HG03565 (cell line): ENCODE measurements at regions not wholly inside any gene's neighbourhood (a gene's known extent, or its start where the extent isn't known, plus 50 kb on each side); places are given as distances from the start of the nearest gene placed in this dataset.
"Not testable (repeated sequence)": the region's sequence is repeated elsewhere in the genome, so short reads cannot be mapped to it uniquely, and the experiment has no call there.

Experiments used
- ATAC-seq: cut with Tn5 transposase; IDR thresholded peaks from one replicate; pipeline ENCODE4 v1.9.1; 2021; ENCODE audit warnings: mild to moderate bottlenecking, moderate library complexity; ENCODE audit not compliant: unreplicated experiment

DNA sequence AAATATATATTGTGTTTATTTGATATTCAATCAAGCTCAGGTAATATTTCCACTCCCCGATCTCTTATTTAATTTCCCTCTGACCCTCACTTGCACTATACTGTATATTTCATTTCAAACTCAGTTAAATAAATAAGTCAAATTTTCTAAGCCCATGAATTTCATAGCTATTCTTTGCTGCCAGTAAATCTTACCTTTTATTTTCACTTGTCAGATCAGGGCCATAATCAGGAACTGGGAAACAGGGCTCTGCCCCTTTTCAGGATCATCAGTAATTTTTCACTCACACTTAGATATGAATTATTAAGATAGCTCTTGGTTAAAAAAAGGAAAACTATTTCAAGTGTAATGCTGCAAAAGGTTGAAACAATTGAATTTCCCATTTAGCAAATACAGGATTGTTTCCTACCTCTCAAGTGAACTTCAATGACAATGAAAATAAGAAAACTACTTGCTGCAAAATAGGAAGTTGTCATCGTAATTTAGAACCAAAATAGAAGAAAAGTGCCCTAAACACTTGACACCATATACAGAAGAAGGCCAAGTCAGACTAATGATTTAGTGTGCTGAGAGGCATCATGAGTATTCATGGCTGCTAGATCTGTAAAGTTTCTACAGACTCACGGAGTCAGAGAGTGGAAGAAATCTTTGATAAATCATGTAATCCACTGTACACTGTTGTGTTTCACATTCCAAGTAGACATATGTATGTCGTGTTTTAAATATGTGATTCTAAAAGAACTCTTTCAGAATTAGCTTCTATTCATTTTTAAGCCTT is 316.8 kb upstream of the CNTN5 start:
- ATAC-seq, result no peak

- ATAC-seq, result no peak
These were observed 310.7 kb upstream of the CNTN5 start for GRCh38 chr11:98710026-98710425.

GRCh38 chr11:98710986-98711385 is 309.8 kb upstream of the CNTN5 start:
- no peak for ATAC-seq

GRCh38 chr11:98720951-98721350 is 299.8 kb upstream of the CNTN5 start:
- ATAC-seq, result no peak

DNA sequence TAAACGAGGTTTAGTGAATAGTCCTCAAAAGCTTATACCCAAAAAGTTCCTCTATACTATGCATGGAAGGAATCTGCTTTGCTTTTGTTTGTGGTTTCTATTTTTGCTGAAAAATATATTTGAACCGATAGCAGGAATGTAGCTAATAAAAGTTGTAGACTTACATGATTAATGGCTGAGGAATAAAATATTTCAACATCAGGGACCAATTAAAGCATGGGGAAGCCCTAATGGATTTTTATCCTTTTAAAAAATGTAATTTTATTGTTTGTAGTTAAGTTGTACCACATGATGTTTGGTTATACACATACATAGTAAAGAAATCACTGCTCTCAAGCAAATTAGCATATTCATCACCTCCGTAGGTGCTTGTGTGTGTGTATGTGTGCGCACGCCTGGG is 295.3 kb upstream of the CNTN5 start:
- no peak for ATAC-seq

- ATAC-seq, result no peak
These were observed 292.3 kb upstream of the CNTN5 start for GRCh38 chr11:98728421-98728820.

DNA sequence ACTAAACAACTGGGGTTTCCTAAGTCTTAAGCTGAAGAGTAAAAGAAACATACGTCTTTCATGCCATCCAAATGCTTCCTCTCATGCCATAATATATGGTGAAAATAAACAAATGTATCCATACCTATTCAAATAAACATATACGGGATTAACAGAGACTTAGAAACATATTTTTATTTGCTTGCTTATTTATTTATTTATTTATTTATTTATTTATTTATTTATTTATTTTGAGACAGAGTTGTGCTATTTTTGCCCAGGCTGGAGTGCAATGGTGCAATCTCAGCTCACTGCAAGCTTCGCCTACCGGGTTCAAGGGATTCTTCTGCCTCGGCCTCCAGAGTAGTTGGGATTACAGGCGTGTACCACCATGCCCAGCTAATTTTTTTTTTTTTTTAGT is 291.6 kb upstream of the CNTN5 start:
- no peak for ATAC-seq

DNA sequence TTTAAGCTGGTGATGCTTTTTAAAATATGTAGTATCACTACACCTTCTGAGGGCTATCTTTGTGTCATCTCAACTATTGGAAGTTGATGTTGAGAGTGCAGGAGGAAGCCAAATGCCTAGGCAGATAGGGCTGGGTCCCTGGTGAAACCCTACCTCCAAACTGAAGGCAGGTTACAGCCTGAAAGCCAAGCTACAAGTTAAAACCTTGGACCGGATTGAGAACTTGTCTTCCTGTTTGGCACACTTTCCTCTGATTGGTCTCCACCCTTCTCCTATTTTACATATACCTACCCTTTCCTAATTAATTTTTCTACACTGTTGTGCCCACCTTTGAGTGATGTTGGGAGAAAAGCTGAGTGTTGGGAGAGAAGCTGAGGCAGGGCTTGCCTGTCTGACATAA is 287.8 kb upstream of the CNTN5 start:
- ATAC-seq, result no peak

DNA sequence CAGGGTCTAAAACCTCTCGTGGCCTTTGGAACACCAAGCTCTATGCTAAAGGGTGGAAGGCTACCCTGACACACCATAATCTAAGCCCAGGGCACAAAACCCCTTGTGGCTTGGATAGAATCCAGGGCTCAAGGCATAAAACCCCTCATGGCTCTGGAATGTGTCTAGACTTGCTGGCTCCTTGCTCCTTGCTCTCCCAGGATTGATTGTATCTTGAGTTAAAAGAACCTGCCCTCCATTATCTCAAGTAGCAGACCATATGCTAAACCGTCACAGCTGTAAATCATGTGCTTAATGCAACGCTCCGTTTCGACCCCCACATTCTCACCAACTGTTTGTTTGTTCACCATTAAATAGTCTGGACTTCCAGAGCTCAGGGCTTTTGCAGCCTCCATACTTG is 287.4 kb upstream of the CNTN5 start:
- not testable (repeated sequence) for ATAC-seq

DNA sequence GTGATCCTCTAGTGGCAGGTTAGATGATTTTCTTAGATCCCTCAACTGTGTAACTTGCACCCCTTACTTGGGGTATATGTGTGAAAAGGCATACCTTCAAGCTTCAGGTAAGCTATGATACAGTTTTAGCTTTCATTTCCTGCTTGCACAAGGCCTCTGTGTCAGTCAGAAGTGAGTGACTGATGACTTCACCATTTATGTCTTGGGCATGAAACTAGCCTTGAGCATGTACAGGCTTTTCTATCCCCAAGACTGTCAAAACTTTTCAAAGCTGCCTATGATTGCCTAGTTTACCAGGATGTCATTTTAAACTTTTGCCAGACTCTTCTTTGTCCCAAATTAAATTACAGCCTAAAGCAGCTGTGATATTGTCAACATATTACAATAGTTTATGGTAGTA is 286.1 kb upstream of the CNTN5 start:
- ATAC-seq, result no peak

GRCh38 chr11:98736833-98737232 is 283.9 kb upstream of the CNTN5 start:
- no peak for ATAC-seq

- no peak for ATAC-seq
These were observed 280.4 kb upstream of the CNTN5 start for GRCh38 chr11:98740321-98740720.

- not testable (repeated sequence) for ATAC-seq
These were observed 257.3 kb upstream of the CNTN5 start for GRCh38 chr11:98763446-98763845.

DNA sequence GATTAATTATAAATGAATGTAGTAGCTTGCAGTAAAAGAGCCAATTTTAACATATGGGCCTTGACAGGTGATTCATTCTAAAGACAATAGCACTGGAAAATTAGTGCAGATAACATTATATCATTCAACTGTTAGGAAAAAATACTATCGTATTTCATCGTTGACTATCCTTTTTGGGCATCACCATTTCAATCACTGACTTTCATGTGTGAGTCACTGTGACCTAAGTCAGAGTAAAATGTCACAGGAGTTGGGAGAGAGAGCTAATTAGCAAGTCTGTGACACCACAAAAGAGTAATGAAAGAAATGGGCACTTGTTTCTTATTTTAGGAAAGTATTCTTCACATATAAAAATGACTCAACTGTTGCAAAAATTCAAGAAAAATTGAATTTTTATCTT is 253.8 kb upstream of the CNTN5 start:
- ATAC-seq, result no peak

- ATAC-seq, result not testable (repeated sequence)
These were observed 250.7 kb upstream of the CNTN5 start for GRCh38 chr11:98770046-98770445.

DNA sequence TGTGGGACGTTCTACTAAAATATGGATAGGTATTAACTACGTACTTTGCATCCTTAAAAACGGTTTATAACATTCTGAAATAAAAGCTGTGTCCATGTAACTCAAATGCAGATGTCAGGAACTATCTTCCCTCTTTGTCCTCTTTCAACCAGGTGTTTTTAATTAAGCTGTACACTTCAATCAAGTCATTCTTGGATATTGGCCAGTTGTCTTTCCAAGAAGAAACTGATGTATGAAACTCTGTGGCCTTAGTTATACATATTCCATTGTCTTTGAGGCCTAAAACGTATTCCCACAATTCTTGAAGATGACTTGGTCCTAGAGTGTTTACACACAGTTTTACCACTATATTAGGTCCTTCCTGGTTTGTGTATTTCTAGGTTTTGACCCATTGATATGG is 249.0 kb upstream of the CNTN5 start:
- no peak for ATAC-seq

DNA sequence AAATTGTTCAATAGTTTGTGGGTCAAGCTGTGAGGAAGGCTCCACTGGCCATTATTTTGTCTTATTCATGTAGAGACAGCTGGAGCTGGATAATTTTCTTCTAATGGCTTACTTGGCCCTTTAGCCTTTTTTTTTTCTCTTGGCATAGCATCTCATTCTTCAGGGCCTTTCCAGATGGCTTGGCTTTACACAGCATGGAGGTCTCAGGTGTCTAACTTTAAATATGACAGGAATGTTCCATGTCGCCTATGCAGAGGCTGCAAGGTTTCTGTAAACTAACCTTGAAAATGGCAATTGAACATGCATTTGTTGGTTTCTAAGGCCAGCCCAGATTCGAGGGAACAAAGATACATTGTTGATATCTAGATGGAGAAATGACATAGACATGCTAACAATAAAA is 247.9 kb upstream of the CNTN5 start:
- ATAC-seq, result no peak

GRCh38 chr11:98793276-98793675 is 227.5 kb upstream of the CNTN5 start:
- no peak for ATAC-seq

GRCh38 chr11:98798333-98798732 is 222.4 kb upstream of the CNTN5 start:
- ATAC-seq, result no peak

DNA sequence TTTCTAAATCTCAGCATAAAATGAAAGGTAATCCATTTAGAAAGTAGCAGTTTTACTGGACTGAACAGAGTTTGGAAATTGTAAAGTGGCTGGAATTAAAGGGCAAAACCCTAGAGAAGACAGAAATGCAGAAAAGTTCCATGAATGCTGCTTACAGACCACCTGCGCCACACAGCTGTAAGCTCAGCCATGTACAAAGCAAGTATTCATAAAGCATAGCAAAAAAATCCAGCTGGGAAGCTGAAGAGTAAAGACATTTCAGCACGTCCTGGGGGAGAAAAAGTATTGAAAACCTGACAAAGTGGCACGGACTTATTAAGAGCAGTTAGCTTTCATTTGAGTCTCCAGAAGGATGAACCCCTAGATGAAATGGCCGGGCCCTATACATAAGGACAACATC is 220.1 kb upstream of the CNTN5 start:
- ATAC-seq, result no peak

DNA sequence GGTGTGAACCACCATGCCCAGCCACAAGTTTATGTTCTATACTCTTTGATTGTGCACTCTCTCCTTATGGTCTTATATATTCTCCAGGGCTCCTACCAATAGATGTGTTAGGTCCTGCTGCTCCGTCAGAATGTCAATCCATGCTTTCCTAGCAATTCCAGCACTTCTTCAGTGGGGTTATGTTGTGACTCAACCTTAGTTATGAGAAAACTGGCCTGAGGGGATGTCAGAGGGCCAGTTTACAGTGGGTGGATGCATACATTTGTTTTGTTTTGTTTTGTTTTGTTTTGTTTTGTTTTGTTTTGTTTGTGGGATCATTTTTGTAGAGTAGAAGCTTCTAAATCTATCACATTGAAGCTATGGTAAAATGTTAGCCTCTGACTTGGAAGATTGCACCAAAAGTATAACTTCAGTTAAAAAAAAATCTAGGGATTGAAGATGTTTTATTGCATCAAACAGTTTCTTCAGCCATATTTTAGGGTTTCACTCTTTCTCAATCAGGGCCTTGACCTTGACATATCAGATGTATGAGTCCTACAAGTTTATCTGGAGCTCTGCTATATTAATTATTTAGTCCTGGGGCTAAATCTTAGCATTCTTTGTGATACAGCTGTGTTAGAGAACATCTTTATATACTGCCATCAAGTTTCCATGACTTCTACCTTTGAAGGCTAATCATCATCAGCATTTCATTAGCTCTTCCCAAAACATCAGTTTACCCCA is 191.6 kb upstream of the CNTN5 start:
- no peak for ATAC-seq

GRCh38 chr11:98829971-98830370 is 190.8 kb upstream of the CNTN5 start:
- no peak for ATAC-seq

DNA sequence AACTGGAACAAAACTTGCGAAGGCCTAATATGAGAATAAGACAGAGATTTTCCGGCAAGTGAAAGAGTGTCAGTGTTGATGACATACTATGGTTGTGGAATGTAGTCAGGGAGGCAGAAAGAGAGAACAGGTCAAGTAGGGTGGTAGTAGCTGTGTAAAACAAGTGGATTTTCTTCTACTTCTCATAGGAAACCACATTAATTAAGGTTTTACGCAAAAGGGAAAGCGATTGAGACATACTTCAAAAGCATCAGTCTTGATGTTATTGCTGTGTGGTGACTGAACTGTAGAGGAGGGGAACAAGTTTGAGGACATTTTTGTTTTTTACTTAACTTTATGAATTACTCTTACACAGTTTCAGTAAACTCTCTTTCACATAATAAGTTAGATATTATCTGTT is 186.0 kb upstream of the CNTN5 start:
- no peak for ATAC-seq
